Pancreas (tissue), 2 donors: ENCODE measurements at regions not wholly inside any gene's neighbourhood (a gene's known extent, or its start where the extent isn't known, plus 50 kb on each side); places are given as distances from the start of the nearest gene placed in this dataset.

Experiments
- microRNA-seq, 2 donors: library from miRNA; unstranded; fragments of <30 nt; microRNA quantifications; one replicate each; pipeline versions ENCODE4 to v1.1.0, GENCODE V29; 2019 to 2020
- donor health status: DM: no; HTN: no; CAD: no; lungs with moderate emphysema.
- donor health status: DM: no; HTN: no; CAD: no.

Small RNA genes in the stretch of these regions (microRNA-seq; reads per million reads assigned to microRNA genes)
- 0 reads per million in 2 donors for gene MIR3156-3
